Vagina (tissue), 2 donors: ENCODE measurements at regions not wholly inside any gene's neighbourhood (a gene's known extent, or its start where the extent isn't known, plus 50 kb on each side); places are given as distances from the start of the nearest gene placed in this dataset.

Experiments
- POLR2A ChIP-seq, 2 donors: fragments of 450-650 bp; IDR thresholded peaks; one replicate each; pipeline ENCODE4 v1.6.1; 2017; ENCODE audit warnings: antibody characterized with exemption in 2 of 2, mild to moderate bottlenecking in 2 of 2, moderate library complexity in 2 of 2
- POLR2AphosphoS5 ChIP-seq, 2 donors: sonication (generic); formaldehyde crosslinking; IDR thresholded peaks; one replicate each; pipeline ENCODE4 v1.9.0; 2017; ENCODE audit warnings: antibody characterized with exemption in 2 of 2, mild to moderate bottlenecking in 2 of 2, low read depth in 1 of 2; ENCODE audit not compliant: insufficient read depth in 1 of 2
- TF ChIP-seq, protein P1 (sequence below), 3 experiments: fragments of 450-650 bp in 2 of 3; fragments of 200-600 bp in 1 of 3; sonication (generic) in 1 of 3; IDR thresholded peaks; one replicate each; pipeline ENCODE4 v1.5.1; 2017 to 2019; ENCODE audit warnings: antibody characterized with exemption in 3 of 3, mild to moderate bottlenecking in 2 of 3, moderate library complexity in 2 of 3

DNA sequence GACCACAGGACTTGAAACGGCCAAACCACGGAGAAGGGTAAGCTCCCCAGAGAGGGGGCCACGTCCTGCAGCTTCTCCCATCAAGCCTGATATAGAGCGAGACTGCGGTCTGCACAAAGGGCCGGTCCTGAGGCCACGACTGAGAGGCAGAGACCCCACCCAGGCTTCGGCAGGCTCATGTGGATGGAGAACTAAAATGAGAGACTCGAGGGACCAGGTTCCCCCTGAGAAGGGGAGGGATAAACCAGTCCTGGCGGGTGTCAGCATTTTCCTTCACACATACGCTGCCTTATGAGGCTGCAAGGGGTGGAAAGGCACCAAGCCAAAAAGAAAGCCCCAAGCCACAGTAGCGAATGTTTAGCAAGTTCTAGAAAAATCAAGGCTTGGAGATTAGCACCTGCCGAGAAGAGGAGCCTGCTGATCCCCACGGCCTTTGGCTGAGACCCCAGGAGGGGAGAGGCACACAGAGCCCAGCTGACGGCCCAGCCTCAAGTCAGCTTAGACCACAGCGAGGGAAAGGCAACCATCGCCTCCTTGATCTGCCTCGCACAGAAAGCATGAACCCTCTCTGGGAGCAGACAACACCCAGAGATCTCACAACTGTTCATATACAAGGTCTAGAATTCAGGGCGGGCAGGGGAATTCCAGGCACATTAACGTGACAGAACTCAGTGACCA, 92.6 kb upstream of the RNF32 start:
- TF ChIP-seq POLR2A (IDR thresholded peaks at IDR 0.05), result no peak
- TF ChIP-seq, protein P1, sequence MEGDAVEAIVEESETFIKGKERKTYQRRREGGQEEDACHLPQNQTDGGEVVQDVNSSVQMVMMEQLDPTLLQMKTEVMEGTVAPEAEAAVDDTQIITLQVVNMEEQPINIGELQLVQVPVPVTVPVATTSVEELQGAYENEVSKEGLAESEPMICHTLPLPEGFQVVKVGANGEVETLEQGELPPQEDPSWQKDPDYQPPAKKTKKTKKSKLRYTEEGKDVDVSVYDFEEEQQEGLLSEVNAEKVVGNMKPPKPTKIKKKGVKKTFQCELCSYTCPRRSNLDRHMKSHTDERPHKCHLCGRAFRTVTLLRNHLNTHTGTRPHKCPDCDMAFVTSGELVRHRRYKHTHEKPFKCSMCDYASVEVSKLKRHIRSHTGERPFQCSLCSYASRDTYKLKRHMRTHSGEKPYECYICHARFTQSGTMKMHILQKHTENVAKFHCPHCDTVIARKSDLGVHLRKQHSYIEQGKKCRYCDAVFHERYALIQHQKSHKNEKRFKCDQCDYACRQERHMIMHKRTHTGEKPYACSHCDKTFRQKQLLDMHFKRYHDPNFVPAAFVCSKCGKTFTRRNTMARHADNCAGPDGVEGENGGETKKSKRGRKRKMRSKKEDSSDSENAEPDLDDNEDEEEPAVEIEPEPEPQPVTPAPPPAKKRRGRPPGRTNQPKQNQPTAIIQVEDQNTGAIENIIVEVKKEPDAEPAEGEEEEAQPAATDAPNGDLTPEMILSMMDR (IDR thresholded peaks at IDR 0.05), result no peak
- TF ChIP-seq POLR2AphosphoS5 (IDR thresholded peaks at IDR 0.05; ENCODE audit: insufficient read depth in 1 of 2, low read depth in 1 of 2), result no peak
